T-helper 1 cell (primary cell): ENCODE measurements at regions not wholly inside any gene's neighbourhood (a gene's known extent, or its start where the extent isn't known, plus 50 kb on each side); places are given as distances from the start of the nearest gene placed in this dataset.
A peak's percentile ranks its signal among the peaks of the same experiment; 100 is the strongest.
"Not testable (repeated sequence)": the region's sequence is repeated elsewhere in the genome, so short reads cannot be mapped to it uniquely, and the experiment has no call there.

ENCODE experiments used
- DNase-seq, 5 donors: peaks; one replicate each; pipeline ENCODE4 v3.0.0-alpha.2; 2012 to 2020

GRCh38 chr18:49731860-49732311 lies 81.4 kb downstream of the ACAA2 start:
- DNase-seq = no peak

GRCh38 chr18:49731421-49731841 lies 81.9 kb downstream of the ACAA2 start:
- DNase-seq = no peak

- DNase-seq = no peak
Measured at GRCh38 chr18:49730951-49731391, 82.4 kb downstream of the ACAA2 start.

GRCh38 chr18:49728542-49728941 lies 84.8 kb downstream of the ACAA2 start:
- peak in 1 of 5 donors; percentile 21 for DNase-seq

GRCh38 chr18:49727816-49728215 lies 85.5 kb downstream of the ACAA2 start:
- no peak for DNase-seq

DNA sequence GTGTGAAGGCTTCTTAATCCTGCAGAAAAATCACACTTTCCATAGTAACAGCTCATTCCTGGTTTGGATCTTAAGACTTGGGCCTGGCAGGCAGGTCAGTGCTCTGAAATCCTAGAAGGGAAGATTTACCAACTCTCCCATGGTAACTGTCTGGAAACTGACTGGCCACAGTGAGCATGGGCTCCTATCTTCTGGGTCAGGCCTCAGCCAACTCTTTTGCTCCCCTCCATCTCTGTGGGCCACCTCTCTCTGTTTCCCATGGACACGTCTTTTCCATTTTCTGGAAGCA lies 86.7 kb downstream of the ACAA2 start:
- no peak for DNase-seq

- no peak for DNase-seq
Measured at GRCh38 chr18:49725809-49726674, 87.3 kb downstream of the ACAA2 start.

DNA sequence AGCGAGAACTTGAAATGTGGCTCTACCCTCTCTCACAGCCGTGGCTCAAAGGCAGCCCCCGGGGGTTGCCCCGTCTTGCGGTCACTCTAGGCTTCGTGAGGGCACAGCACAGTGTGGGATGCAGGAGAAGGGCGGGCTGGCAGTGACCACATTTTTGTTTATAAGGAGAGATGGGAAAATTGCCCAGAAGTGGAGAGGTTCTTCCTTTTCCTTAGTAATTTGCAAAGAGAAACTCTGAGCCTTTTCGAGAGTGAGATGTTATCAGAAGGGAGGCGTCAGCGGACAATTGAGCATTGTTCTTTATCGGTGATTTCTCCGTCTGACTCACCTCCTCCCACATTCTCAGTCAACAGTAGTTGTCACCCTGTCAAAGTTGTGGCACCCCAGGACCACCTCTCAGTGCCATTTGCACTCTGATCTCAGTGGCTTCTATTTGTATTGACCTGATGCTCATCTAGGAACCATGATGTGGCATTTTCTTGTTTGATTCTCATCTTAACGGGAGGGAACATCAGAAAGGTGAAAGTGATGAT lies 89.6 kb downstream of the ACAA2 start:
- DNase-seq = peak in 1 of 5 donors; percentile 17

DNA sequence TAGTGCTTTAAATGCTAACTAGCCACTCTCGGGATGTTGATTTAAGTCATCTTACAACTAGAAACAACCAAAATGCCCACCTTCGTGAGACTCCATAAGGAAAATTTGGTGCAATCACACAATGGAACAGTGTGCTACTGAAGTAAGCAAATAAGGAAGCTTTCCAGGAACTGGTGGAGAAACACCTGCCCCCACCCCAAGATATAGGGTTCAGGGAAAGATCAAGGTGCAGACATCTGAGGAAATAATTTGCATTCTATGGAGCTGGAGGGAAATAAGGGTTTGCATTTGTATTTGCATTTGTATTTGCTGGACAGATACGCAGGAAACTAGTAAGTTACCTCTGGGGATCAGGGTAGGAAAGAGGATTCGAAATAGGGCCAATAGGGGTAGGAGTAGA lies 90.9 kb downstream of the ACAA2 start:
- no peak for DNase-seq

GRCh38 chr18:49721981-49722380 lies 91.4 kb downstream of the ACAA2 start:
- no peak for DNase-seq

DNA sequence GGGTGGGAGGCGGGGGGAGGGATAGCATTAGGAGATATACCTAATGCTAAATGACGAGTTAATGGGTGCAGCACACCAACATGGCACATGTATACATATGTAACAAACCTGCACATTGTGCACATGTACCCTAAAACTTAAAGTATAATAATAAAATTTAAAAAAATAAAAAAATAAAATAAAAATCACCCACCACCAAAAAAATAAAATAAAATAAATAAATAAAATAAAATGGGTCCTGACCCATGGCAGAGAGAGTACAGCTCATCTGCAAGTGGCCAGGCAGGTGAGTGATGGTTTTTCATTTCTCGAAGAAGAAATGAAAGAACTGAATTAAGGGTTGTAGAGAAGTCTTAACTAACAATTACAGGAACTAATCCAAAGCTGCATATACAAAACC lies 92.4 kb downstream of the ACAA2 start:
- DNase-seq = not testable (repeated sequence)

DNA sequence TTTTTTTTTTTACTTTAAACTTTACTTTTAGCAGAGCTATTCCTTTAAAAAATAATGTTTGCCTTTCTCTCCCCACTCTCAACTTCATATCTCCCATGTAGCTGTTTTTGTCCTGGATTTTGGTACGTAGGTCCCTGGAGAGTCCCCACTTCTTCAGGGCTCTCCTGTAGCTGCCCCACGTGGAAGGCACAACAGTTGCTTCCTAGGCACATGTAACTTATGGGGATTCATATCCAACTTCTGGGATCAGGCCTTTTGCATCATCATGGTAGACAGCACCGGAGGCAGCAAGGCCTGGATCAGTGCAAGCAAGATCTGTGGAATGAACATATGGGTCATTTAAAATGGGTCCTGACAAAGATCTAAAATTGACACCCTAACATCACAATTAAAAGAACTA lies 95.7 kb downstream of the ACAA2 start:
- DNase-seq = no peak

DNA sequence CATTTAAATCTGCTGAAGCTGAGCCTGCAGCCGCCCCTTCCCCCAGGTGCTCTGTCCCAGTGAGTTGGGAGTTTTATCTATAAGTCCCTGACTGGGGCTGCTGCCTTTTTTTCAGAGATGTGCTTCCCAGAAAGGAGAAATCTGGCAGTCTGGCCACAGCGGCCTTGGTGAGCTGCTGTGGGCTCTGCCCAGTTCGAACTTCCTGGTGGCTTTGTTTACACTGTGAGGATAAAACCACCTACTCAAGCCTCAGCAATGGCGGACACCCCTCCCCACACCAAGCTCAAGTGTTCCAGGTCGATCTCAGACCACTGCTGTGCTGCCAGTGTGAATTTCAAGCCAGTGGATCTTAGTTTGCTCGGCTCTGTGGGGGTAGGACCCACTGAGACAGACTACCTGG lies 97.3 kb downstream of the ACAA2 start:
- DNase-seq = no peak

DNA sequence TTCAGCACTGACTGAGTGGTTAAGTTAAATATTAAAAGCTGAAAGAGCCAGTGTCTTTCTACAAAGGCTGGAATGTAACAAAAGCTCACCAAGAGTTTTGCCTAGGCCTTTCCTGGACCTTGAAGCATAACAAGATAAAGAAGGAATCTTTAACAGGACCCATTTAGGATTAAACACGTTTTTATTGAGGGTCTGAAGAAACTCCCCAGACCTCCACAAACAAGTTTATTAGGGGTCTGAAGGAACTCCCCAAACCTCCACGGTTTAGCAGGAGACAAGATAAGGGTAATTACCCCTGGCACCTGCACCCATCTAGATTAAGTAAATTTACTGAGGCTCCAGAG lies 104.0 kb downstream of the ACAA2 start:
- DNase-seq = no peak

GRCh38 chr18:49708662-49709346 lies 104.5 kb downstream of the ACAA2 start:
- DNase-seq = no peak

GRCh38 chr18:49707599-49707998 lies 105.7 kb downstream of the ACAA2 start:
- DNase-seq = no peak

DNA sequence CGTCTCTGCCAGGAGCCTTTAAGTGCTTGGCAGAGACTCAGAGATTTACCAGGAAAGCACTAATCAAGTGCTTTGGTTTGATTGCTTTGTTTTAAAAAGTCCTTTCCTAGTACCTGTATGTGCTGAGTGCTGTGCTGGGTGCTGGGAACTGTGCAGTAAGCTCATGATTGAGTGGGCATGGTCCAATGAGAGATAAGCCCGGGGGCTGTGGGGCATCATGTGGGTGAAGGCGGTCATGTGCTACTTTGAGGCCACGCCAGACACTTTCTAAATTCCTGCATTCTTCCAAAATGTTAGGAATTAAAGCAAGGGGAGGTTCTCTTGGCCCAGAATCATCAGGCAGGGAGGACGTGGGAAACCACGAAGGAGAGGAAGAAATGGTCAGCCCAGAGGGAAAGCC lies 109.0 kb downstream of the ACAA2 start:
- DNase-seq = no peak

DNA sequence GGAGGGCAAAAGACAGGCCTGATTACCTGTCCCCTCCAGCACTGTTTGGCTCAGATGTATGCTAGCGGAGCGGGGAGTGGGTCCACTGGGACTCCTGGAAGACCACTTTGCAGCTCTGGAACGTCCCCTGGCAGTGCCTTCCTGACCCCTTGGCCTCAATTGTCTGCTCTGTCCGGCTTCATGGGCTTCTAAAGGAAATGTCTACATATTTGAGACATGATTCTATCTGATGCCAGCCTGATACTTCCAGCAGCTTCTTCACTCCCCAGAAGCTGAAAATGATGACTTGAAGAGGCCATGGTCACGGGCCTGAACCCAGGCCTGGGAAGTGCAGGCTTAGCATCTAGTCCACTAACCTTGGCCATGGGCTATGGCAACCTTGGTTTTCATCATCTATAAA lies 112.1 kb downstream of the ACAA2 start:
- no peak for DNase-seq

DNA sequence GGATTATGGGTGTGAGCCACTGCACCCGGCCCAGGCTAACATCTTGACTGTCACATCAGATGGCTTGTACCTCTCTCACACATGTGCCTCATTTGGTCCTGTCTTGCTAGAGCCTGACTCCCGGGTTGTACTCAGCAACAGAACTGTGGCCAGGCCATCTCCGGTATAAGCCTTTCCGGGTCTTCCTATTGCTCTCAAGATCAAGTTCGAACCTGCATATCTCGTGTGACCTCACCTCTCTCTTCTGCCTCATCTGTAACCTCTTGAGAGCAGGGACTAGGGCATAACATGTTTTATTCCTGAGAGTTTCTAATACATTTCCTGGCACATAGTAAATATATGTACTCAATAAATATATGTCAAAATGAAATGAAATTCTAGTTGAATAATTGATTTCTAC lies 114.0 kb downstream of the ACAA2 start:
- no peak for DNase-seq

DNA sequence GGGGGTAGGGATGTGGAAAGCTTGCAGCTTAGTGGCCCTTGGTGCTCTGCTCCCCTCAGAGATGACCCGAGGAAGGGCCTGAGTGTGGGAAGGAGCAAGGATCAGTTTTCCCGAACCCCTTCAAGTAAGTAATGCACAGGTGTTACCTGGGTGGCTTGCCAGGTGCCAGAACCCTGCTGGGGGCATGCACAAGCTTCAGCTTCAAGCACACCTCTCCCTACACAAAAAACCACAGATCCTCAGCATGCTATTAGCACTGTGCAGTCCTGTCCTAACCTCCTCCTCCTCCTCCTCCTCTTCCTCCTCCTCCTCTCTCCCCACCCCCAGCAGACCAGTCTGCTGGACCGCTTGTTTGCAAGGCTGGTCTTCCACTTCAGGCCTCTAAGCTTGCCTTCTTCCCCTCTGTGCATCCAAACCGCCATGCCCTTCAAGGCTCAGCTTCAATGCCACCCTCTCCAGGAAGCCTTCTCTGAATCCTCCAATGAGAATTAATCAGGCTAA lies 114.8 kb downstream of the ACAA2 start:
- no peak for DNase-seq

DNA sequence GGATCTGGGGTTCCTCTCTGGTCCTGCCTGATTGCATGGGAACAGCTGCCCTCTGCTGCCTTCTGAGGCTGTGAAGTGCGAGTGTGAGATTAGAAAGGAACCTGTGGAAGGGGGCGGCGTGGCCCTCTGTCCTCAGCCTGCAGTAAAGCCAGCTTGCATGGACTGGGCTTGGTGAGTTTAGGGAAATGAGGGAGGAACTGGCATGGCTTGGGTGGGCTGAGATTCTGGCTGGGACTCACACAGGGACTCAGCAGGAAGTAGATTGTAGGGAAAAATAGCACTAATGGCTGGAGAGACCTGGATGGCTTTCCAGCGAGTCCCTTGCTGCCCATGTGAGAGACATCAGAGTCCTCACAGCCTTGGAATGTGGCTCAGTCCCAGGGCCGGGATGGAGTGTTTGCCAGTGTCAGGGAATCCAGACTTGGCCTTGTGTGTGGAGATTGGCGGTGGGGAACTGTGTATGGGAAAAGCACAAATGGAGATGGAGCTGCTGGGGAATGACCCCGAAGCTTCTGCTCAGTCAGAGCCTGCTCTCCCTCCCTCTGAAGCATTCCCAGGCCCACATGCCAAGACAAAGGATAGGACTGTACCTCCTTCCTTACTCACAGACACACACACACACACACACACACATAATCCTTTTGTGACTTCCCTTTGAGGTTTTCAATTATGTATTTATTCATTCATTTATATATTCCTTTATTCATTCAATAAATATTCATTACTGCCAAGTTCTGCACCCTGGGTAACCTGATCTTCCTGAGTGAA lies 115.4 kb downstream of the ACAA2 start:
- no peak for DNase-seq

DNA sequence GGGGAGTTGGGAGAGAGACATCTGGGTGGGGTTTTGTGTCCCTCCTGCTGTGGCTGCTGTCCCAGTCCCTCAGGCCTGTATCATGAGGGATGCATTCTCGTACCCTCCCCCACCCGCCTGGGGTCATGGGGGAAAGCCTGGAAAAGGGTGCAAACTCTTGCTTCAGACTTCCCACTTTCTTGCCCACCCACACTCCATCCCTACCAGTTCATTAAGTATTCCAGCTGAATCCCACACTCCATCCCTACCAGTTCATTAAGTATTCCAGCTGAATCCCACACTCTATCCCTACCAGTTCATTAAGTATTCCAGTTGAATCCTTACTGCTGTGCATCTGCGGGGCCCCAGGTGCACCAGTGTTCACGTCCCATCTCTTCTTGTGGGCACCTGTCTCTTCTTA lies 116.3 kb downstream of the ACAA2 start:
- no peak for DNase-seq

GRCh38 chr18:49694402-49694801 lies 118.9 kb downstream of the ACAA2 start:
- no peak for DNase-seq

DNA sequence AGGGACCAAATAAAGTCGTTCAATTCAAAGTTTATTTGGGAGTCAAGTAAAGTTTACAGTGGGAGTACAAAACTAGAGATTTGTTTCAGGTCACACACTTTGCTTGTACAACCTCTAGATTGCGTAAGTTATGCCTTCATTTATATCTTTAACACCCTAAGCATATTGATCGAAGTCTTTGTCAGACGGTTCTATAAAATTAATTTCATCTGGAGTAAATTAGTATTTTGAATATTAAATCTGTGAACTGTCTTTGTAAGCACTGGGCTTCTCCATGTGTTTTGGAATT lies 119.7 kb downstream of the ACAA2 start:
- DNase-seq = no peak
